Mucosa of rectum (tissue), 2 donors: ENCODE measurements at regions not wholly inside any gene's neighbourhood (a gene's known extent, or its start where the extent isn't known, plus 50 kb on each side); places are given as distances from the start of the nearest gene placed in this dataset.
"Not testable (repeated sequence)": the region's sequence is repeated elsewhere in the genome, so short reads cannot be mapped to it uniquely, and the experiment has no call there.

Source experiments
- H3K27ac ChIP-seq, 2 donors: one replicate each; pipeline ENCODE4 v1.7.0; 2013; ENCODE audit warnings: inconsistent platforms in 2 of 2, low read depth in 2 of 2, low read length in 2 of 2
- H3K27me3 ChIP-seq, 2 donors: one replicate each; pipeline ENCODE4 v1.7.0; 2013; ENCODE audit warnings: low read length in 2 of 2; ENCODE audit not compliant: control insufficient read depth in 2 of 2, insufficient read depth in 2 of 2
- H3K36me3 ChIP-seq, 2 donors: one replicate each; pipeline ENCODE4 v1.7.0; 2013; ENCODE audit warnings: low read length in 2 of 2; ENCODE audit not compliant: control insufficient read depth in 2 of 2, insufficient read depth in 2 of 2
- H3K4me1 ChIP-seq, 2 donors: one replicate each; pipeline ENCODE4 v1.7.0; 2013; ENCODE audit warnings: low read length in 2 of 2, mild to moderate bottlenecking in 1 of 2; ENCODE audit not compliant: control insufficient read depth in 2 of 2, insufficient read depth in 2 of 2
- H3K4me3 ChIP-seq, 2 donors: one replicate each; pipeline ENCODE4 v1.7.0; 2013; ENCODE audit warnings: low read length in 2 of 2
- H3K9ac ChIP-seq, 2 donors: one replicate each; pipeline ENCODE4 v1.7.0; 2013; ENCODE audit warnings: low read length in 2 of 2, low read depth in 1 of 2, mild to moderate bottlenecking in 1 of 2
- H3K9me3 ChIP-seq, 2 donors: one replicate each; pipeline ENCODE4 v1.7.0; 2013; ENCODE audit warnings: low read length in 2 of 2; ENCODE audit not compliant: control insufficient read depth in 2 of 2
- donor health status: healthy.
- donor health status: Normal muscosa, but diverticular disease.

DNA sequence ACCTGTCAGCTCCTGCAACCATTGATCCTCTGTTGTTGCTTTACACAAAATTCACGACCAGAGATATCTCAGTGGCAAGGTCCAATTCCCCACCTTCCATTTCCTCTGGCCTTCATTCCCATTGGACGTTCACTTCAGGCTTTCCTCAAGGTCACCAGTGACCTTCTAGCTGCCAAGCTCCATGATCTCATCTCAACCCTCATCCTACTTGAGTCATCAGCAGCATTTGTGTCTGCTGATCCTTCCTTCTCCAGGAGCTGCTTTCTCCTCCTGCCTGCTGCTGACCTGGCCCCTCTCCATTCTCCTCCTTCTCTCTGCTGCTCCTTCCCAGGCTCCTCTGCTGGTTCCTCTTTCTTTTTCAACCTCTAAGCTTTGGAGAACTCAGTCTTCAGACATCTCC, 66.2 kb upstream of the C10orf90 start:
- Histone ChIP-seq H3K36me3 (no peaks in the 10 kb centered on the region), H3K4me1 (no peaks in the 10 kb centered on the region), H3K4me3 (no peak overlapping the region), H3K27me3 (no peaks in the 10 kb centered on the region), H3K9ac (no peak overlapping the region), H3K27ac (no peak overlapping the region), H3K9me3 (no peaks in the 10 kb centered on the region)

- Histone ChIP-seq H3K9me3 (no peaks in the 10 kb centered on the region), H3K27ac (no peak overlapping the region), H3K4me3 (no peak overlapping the region), H3K4me1 (no peaks in the 10 kb centered on the region), H3K36me3 (no peaks in the 10 kb centered on the region), H3K27me3 (no peaks in the 10 kb centered on the region), H3K9ac (no peak overlapping the region)
Measured at GRCh38 chr10:126738001-126738400, 67.5 kb upstream of the C10orf90 start.

DNA sequence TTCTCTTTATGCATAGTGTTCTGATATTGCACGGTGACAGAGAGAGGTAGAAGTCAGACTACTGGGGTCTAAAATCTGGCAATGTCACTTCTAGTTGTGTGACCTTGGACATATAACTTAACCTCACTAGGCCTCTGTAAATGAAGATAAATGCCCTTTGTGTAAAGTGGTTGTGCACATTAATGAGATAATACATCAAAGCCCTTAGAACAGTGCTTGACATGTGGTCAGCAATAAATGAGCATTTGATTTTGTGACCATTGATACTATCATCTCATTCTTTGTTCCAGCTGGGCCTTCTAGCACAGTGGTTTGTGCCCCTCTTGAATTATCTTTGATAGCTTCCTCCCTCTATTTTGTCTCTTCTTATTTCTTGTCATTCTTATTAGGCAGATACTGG, 74.1 kb upstream of the C10orf90 start:
- Histone ChIP-seq H3K36me3 (no peaks in the 10 kb centered on the region), H3K4me1 (no peaks in the 10 kb centered on the region), H3K27ac (no peak overlapping the region), H3K27me3 (no peaks in the 10 kb centered on the region), H3K9ac (no peak overlapping the region), H3K4me3 (no peak overlapping the region), H3K9me3 (no peaks in the 10 kb centered on the region)

DNA sequence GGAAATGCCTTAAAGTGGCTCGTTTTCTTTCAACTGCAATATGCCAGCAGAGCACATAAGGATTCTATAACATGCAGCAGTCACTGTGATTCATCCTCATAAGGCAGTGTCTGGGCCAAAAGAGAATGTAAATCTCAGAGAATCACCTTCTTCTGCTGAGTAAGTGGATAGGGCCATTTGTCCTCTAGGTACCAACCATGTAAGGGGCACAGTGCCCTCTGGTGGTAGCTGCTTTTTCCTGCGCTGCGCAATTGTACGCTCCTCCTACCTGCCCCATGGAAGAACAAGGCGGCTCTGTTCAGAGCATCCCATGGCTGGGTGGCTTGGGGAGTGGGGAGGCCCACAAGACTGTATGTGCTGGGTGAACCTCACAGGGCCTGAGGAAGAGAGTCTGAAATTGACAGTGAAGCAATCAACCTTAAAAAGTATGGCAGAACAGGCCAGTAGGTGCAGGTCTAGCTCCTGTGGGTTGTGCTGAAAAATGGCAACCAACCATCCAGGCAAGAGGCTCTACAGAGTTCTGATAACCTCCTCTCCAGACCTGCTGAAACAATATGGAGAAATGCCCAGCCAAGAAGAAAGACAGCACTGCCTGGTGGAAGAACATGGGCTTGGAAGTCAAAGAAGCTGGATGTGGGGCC, 78.6 kb upstream of the C10orf90 start:
- H3K36me3 ChIP-seq = no peaks in the 10 kb centered on the region
- no peaks in the 10 kb centered on the region for H3K9me3 ChIP-seq
- H3K27ac ChIP-seq = no peak overlapping the region
- no peaks in the 10 kb centered on the region for H3K4me1 ChIP-seq
- no peak overlapping the region for H3K4me3 ChIP-seq
- H3K27me3 ChIP-seq = no peaks in the 10 kb centered on the region
- H3K9ac ChIP-seq = no peak overlapping the region

DNA sequence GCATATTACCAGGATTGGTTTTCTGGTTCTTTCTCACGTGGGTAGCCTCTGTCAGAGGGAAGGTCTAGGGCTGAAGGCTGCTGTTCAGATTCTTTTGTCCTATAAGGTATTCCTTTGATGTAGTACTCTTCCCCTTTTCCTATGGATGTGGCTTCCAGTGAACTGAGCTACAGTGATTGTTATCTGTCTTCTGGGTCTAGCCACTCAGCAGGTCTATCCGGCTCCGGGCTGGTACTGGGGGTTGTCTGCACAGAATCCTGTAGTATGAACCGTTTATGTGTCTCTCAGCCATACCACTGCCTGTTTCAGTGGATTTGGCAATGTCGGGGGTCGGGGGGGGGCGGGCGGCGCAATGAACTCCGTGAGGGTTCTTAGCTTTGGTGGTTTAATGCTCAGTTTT, 84.5 kb upstream of the C10orf90 start:
- Histone ChIP-seq H3K27ac (no peak overlapping the region), H3K36me3 (no peaks in the 10 kb centered on the region), H3K4me1 (no peaks in the 10 kb centered on the region)

GRCh38 chr10:126758867-126759266, 88.4 kb upstream of the C10orf90 start:
- Histone ChIP-seq H3K27ac (no peak overlapping the region), H3K9ac (no peak overlapping the region), H3K4me1 (no peaks in the 10 kb centered on the region), H3K27me3 (no peaks in the 10 kb centered on the region), H3K36me3 (no peaks in the 10 kb centered on the region), H3K4me3 (no peak overlapping the region), H3K9me3 (no peaks in the 10 kb centered on the region)

More for the DNA sequence above, 84.5 kb upstream of the C10orf90 start:
- H3K27me3 ChIP-seq = no peaks in the 10 kb centered on the region
- H3K4me3 ChIP-seq = no peak overlapping the region
- no peaks in the 10 kb centered on the region for H3K9me3 ChIP-seq
- no peak overlapping the region for H3K9ac ChIP-seq

DNA sequence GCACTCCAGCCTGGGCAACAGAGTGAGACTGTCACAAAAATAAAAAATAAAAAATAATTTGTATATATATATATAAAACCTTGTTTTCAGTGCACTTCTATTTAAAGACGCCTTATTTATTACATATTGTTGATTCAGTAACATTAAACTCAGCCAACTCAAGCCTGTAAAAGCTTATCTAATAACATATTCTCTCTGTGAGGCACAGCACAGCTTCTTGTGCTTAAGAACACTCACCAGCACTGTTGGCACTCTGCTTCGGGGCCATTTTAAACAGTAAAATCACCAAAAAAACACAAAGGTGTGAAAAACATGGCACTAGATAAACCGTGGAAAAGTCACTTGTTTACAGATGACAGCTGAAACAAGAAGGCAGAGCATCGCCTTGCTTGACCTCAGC, 89.0 kb upstream of the C10orf90 start:
- H3K27ac ChIP-seq = no peak overlapping the region
- H3K9me3 ChIP-seq = no peaks in the 10 kb centered on the region
- no peak overlapping the region for H3K4me3 ChIP-seq
- H3K36me3 ChIP-seq = no peaks in the 10 kb centered on the region
- no peaks in the 10 kb centered on the region for H3K27me3 ChIP-seq
- H3K4me1 ChIP-seq = no peaks in the 10 kb centered on the region
- H3K9ac ChIP-seq = no peak overlapping the region

DNA sequence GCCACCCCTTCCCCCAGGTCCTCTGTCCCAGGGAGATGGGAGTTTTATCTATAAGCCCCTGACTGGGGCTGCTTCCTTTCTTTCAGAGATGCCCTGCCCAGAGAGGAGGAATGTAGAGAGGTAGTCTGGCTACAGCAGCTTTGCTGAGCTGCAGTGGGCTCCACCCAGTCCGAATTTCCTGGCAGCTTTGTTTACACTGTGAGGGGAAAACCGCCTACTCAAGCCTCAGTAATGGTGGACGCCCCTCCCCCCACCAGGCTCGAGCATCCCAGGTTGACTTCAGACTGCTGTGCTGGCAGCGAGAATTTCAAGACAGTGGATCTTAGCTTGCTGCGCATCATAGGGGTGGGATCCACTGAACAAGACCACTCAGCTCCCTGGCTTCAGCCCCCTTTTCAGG, 96.2 kb upstream of the C10orf90 start:
- H3K9ac ChIP-seq, H3K27me3 ChIP-seq, H3K27ac ChIP-seq, H3K36me3 ChIP-seq, H3K4me1 ChIP-seq, H3K9me3 ChIP-seq, H3K4me3 ChIP-seq: not testable (repeated sequence)

- Histone ChIP-seq H3K4me3 (no peak overlapping the region), H3K27ac (no peak overlapping the region), H3K9ac (no peak overlapping the region), H3K9me3 (no peaks in the 10 kb centered on the region), H3K4me1 (no peaks in the 10 kb centered on the region), H3K36me3 (no peaks in the 10 kb centered on the region), H3K27me3 (no peaks in the 10 kb centered on the region)
Measured at GRCh38 chr10:126770809-126771208, 100.3 kb upstream of the C10orf90 start.

DNA sequence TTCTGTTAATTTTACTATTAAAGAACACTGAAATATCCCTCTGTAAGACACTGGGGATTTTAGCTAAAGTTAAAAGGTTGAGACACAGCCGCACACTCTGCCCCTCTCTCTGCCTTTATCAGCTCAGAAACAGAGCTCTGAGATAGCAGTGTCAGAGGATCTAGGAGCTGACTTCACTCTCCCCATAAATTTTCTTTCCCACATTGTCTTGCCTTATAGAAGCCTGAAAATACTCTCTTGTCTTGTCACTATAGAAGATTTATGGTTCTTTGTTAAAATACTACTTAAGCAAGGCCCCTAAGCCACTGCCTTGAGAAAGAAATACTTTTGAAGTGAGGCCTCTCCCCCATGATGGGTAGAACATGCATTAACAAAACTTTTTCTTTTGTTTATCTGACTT, 105.7 kb upstream of the C10orf90 start:
- no peaks in the 10 kb centered on the region for H3K4me1 ChIP-seq
- no peaks in the 10 kb centered on the region for H3K9me3 ChIP-seq
- H3K9ac ChIP-seq = no peak overlapping the region
- no peak overlapping the region for H3K4me3 ChIP-seq
- H3K27me3 ChIP-seq = no peaks in the 10 kb centered on the region
- H3K27ac ChIP-seq = no peak overlapping the region
- no peaks in the 10 kb centered on the region for H3K36me3 ChIP-seq

GRCh38 chr10:126777714-126778113, 107.2 kb upstream of the C10orf90 start:
- Histone ChIP-seq H3K27me3 (no peaks in the 10 kb centered on the region), H3K4me1 (no peaks in the 10 kb centered on the region), H3K27ac (no peak overlapping the region), H3K9me3 (no peaks in the 10 kb centered on the region), H3K36me3 (no peaks in the 10 kb centered on the region), H3K4me3 (no peak overlapping the region), H3K9ac (no peak overlapping the region)
